ENCODE measurements at regions not wholly inside any gene's neighbourhood (a gene's known extent, or its start where the extent isn't known, plus 50 kb on each side); places are given as distances from the start of the nearest gene placed in this dataset.

DNA sequence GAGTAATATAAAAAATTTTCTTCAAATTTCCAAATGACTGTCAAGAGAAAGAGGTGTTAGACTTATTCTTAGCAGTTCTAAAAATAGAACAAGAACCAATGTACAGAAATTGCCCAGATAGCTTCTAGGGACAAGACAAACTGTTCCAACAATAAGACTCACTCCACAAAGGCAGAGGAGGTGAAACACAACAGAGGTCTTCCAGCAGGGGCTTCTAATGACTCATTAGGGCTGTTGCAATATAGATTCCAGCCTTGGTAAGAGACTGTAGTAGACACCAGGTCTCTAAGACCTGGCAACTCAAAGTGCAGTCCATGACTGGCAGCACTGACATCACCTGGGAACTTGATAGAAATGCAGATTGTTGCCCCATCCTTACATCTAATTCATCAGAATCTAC lies 134.6 kb upstream of the VLDLR start:
- no peak for TF ChIP-seq WRNIP1 (IDR thresholded peaks at IDR 0.05; ENCODE audit: borderline replicate concordance, low read depth, low read length)
- TF ChIP-seq, protein P1, sequence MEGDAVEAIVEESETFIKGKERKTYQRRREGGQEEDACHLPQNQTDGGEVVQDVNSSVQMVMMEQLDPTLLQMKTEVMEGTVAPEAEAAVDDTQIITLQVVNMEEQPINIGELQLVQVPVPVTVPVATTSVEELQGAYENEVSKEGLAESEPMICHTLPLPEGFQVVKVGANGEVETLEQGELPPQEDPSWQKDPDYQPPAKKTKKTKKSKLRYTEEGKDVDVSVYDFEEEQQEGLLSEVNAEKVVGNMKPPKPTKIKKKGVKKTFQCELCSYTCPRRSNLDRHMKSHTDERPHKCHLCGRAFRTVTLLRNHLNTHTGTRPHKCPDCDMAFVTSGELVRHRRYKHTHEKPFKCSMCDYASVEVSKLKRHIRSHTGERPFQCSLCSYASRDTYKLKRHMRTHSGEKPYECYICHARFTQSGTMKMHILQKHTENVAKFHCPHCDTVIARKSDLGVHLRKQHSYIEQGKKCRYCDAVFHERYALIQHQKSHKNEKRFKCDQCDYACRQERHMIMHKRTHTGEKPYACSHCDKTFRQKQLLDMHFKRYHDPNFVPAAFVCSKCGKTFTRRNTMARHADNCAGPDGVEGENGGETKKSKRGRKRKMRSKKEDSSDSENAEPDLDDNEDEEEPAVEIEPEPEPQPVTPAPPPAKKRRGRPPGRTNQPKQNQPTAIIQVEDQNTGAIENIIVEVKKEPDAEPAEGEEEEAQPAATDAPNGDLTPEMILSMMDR (IDR thresholded peaks at IDR 0.05 in 2 of 3, conservative IDR thresholded peaks at IDR 0.05 in 1 of 3; ENCODE audit: control insufficient read depth in 2 of 3, extremely low read depth in 1 of 3, insufficient read depth in 1 of 3, low read depth in 3 of 3, low read length in 3 of 3): no peak
- no peak for TF ChIP-seq BHLHE40 (IDR thresholded peaks at IDR 0.05; ENCODE audit: borderline replicate concordance in 1 of 2, low read depth in 2 of 2, low read length in 1 of 2)
- TF ChIP-seq GABPA (IDR thresholded peaks at IDR 0.05; ENCODE audit: low read depth): no peak
- TF ChIP-seq POLR2AphosphoS5 (IDR thresholded peaks at IDR 0.05; ENCODE audit: low read length): no peak
- TF ChIP-seq POLR2A (IDR thresholded peaks at IDR 0.05; ENCODE audit: low read depth, low read length): no peak
